GM12874 (cell line): ENCODE measurements at regions not wholly inside any gene's neighbourhood (a gene's known extent, or its start where the extent isn't known, plus 50 kb on each side); places are given as distances from the start of the nearest gene placed in this dataset.

Experiments
- TF ChIP-seq, protein P1 (sequence below): IDR thresholded peaks from 2 replicates; pipeline ENCODE4 v1.5.1; 2011; ENCODE audit warnings: low read depth, mild to moderate bottlenecking, control low read depth, low read length, moderate library complexity; ENCODE audit not compliant: insufficient read depth

DNA sequence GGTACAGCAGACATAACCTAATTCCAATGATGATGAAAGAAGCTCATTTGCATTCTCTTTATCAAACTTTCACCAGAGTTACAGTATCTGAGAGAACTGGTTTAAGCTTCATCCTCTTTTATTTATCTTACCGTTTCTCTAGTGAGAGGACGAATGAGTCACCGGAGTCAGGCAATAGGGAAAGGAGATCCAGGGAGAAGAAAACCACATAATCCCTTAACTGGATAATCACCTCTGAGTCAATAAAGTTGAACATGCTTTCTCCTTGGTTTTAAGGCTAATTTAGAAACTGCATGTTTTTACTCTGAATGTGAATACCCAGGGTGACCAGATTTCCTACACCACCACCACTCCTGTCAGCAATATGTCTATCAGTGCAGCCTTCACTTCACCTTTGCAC lies 313.7 kb upstream of the TBX18 start:
- TF ChIP-seq, protein P1, sequence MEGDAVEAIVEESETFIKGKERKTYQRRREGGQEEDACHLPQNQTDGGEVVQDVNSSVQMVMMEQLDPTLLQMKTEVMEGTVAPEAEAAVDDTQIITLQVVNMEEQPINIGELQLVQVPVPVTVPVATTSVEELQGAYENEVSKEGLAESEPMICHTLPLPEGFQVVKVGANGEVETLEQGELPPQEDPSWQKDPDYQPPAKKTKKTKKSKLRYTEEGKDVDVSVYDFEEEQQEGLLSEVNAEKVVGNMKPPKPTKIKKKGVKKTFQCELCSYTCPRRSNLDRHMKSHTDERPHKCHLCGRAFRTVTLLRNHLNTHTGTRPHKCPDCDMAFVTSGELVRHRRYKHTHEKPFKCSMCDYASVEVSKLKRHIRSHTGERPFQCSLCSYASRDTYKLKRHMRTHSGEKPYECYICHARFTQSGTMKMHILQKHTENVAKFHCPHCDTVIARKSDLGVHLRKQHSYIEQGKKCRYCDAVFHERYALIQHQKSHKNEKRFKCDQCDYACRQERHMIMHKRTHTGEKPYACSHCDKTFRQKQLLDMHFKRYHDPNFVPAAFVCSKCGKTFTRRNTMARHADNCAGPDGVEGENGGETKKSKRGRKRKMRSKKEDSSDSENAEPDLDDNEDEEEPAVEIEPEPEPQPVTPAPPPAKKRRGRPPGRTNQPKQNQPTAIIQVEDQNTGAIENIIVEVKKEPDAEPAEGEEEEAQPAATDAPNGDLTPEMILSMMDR, result no peak

DNA sequence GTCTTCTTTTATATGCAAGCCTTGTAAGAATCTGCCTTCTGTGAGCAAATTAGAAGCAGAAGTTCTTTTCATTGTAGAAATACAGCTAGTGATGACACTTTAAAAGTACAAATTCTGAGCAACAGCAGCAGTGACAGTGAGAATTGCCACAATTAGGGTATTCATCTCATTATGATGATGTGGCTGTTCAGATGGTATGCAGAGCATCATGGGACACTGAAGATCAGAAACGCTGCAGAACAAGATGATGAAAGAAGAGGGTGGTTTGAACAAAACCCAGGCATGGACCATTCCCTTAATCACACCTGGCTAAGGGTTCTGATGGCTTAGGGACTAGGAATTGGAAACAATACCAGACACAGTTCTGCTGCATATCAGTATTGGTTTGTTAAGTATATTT lies 312.7 kb upstream of the TBX18 start:
- TF ChIP-seq, protein P1, result no peak

DNA sequence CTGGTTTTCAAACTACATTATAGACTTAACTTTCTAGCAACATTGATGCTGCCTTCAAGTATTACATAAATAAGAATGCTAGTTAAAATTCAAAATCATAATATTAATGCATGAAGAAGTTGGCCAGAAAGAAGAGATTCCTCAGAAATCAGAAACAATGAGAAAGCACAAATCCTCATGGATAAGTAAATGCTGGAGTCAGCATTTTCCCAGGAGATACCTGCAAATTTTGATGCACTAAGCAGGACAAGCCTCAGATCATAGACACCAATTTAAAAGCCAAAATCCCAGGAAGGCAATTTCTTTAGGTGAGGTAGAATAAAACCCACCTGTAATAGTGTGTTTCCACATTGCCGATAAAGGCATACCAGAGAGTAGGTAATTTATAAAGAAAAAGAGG lies 305.2 kb upstream of the TBX18 start:
- TF ChIP-seq, protein P1, result no peak

DNA sequence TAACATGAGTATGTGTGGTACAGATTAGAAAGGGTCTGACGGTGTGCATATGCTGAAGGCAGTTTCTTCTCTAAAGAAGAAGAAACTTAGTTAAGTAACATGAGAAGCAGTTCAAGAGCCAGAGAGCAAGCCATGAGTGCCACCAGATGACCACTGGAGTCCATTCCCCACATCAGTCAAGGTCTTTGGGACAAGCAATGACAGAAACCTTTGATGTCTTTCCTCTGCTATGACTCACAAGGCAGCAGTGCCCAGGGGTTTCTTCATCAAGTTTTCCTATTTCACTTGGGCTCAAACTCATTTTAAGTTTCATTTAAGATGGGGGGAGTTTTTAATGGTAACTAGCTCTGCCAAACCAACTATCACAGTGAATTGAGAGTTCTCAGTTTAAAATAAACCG lies 303.8 kb upstream of the TBX18 start:
- TF ChIP-seq, protein P1, result no peak

DNA sequence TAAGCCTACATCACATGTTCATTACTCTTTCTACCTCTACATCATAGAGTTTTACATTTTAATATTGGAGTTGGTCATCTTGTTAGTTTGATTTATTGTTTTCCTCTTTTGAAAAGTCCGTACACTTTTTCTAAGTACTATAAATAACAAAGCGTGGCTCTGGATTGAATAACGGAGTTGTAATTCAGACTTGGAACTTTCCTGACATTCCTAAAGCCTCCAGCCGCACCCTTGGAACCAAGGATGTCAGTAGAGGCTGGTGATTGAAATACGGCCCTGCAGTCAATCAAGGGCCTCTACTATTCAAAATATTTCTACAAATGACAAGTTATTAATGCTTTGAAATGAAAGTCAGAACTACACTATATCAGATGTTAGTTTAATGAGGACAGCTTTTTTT lies 301.9 kb upstream of the TBX18 start:
- TF ChIP-seq, protein P1, result no peak

DNA sequence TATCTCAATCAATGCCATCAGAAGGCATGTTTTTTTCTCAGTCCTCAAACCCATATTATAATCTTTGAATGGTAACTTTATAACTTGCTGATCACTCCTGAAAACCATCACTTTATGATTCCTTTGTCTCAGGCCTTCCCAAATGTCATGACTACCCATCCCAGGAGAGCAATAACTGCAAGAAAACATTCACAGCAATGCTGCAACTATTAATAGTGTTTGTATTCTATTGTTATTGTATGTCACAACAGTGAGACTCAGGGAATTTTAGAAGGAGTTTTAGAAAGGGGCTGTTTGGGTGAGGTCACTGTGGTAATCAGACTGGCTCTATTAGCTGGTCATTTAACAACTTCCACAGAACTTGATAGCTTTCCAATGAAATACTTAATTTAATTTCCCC lies 301.4 kb upstream of the TBX18 start:
- TF ChIP-seq, protein P1, result no peak

DNA sequence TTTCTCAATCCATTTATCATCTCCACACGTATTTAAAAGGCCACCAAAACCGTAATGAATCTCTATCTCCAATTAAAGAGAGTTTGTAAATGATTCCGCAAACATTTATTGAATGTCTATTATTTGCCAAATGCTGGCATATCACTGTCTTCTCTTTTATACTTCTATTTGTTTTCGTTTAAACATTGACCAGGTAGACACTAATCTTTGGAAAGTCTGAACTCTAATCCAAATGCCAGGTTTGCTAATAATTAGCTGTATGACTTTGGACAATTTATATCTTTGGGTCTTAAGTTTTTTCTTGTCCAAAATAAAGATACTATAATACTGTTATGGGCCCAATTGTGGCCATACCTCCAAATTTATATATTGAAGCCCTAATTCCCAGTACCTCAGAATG lies 299.2 kb upstream of the TBX18 start:
- TF ChIP-seq, protein P1, result no peak

DNA sequence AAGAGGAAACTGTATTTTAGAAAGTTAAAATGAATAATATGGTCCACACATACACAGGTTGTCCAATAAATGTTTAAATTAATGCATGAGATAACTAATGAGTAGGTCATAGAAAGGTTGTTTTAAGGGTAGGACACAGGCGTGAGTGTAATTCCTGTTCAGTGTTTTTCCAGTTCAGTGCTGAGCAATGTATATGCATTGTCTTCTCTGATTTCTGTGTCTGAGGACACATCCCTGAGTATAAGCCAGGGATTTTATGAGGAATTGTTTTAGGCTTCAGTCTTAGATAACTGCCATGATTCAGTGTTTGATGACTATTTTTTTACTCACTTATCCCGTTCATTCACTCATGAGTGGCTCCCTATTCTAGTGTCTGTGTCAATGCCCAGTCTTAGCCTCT lies 298.5 kb upstream of the TBX18 start:
- TF ChIP-seq, protein P1, result no peak
